CD4-positive, alpha-beta T cell treated with Interferon alpha-2 for 1 hour (primary cell): ENCODE measurements at regions not wholly inside any gene's neighbourhood (a gene's known extent, or its start where the extent isn't known, plus 50 kb on each side); places are given as distances from the start of the nearest gene placed in this dataset.

Experiments
- DNase-seq, 2 donors: peaks; one replicate each; pipeline ENCODE4 v3.0.0-alpha.2; 2020 to 2022

DNA sequence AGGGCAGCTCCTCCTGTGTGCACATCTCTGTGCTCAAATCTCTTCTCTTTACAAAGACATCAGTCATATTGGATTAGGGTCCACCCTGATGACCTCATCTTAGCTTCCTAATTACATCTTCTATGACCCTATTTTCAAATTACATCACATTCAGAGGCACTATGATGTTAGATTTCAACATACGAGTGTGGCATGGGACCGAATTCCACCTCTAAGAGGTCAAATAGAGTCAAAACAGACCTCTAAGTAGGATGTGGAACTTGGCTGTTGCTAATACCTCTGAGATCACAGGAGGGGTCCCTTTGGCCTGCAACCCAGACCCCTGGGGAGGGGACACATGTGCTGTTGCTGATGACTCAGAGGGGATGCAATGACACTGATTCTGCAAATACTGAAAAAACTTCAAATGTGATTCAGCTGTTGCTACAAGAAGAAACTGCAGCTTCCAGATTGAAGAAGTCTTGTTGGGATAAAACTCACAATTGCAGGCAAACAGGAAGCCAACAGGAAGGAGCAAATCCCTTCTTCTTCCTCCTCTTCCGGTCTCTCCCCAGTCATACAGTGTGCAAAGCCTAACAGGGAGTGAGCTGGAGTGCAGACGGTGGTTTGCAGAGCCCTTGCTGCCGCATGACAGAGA, 216.2 kb downstream of the MYLK4 start:
- DNase-seq, result no peak

DNA sequence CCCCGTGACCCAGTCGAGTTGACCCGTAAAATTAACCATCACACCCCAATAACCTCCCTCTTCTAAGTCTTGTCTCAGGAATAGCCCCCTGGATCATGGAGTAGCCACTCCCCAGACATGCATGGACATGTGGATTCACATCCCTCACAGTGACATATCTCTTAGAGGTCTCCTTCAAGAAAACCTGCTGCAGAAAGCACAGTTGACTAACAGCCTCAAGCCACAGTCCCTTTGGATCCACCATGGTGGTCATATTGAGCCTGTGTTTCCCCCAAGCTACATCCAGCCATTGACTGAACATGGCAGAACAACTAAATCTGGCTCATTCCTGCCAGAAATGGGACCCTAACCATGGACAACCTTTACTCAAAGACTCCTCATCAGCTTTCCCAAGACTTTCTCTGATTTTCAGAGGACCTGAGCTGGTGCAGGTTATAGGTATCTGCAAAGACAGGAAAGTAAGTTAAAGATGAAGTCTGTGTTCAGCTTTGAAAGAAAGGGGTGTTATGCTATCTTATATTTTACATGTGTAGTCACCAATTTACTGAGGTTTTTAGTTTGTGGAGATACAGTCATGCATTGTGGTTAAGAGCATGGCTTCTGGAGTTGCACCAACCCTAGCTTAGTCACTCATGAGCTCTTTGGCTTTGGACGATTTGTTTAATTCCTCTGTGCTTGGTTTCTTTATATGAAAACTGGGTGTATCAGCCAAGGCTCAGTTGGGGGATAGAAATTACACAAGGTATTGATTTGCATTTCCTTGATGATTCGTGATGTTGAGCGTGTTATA, 219.1 kb downstream of the MYLK4 start:
- no peak for DNase-seq

DNA sequence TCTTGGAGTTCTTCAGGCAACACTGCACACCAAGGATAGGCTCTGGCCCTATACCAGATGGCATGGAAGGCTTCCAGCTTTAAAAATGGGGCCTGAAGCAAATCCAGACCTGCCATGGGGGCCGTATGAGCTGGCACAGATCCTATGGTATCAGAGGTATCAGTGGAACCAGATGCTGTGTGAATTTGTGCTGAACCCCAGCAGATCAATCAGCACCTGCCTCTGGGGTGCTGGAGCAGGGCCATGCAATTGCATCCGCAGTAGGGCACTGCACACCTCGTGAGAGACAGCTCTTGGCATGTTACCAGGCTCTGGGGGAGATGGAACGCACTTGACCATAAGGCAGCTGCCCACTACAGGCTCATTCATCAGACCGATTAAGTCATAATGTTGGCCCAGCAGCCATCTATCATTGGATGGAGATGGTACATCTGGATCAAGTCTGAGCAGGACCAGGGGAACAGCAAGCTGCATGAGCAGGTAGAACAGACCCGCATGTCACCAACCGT, 221.5 kb downstream of the MYLK4 start:
- no peak for DNase-seq

DNA sequence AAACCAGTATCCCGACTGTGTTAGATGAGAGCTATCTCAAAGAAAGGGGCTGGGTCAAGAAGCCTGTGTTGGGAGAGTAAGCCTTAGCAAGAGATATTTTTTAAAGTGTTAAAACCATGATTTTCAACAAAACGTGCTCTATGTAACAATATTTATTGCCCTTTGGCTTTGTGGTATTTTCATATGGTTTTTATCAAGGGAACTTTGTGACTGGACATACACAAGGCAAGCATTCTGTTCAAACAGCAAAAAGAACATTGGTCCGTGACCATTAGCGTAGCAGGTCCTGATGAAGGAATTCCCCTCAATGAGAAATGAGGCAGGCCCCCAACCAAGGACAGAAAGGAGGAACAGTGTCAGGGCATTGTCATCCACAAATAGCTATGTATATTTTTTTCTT, 222.6 kb downstream of the MYLK4 start:
- no peak for DNase-seq

DNA sequence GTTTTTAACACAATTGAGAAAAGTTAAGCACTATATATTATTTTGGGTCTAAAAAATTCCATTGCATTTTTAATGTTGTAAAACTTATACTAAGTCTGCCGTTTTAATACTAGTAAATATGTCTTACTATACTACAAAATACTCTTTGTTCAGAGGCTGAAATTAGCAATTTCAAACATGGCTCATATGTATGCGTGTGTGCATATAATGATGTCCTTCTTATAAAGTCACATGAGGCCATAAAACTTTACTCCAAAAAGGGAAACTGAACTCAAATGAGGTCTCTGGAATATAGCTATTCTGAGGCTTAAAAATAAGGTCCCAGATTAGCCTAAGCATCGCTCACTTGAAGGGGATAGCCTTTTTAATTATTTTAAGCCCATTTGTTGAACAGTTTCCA, 224.0 kb downstream of the MYLK4 start:
- no peak for DNase-seq

DNA sequence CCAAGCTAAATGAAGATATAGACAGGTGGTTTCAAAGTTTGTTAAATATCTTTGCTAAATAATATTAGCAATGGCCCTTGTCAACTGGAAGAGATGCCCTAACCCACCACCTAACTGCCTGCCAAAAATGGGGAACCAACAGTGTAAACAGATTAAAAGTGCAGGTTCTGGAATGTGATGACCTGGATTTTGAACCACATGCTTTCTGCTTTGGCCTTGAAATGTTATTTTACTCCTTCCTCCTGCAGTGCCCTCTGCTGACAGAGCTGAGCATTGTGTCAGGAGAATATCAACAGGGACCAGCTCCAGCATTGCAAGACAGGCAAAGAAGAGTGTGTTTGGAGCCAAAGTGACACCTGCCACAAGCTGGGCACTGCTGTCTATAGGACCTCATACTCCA, 226.6 kb downstream of the MYLK4 start:
- no peak for DNase-seq

DNA sequence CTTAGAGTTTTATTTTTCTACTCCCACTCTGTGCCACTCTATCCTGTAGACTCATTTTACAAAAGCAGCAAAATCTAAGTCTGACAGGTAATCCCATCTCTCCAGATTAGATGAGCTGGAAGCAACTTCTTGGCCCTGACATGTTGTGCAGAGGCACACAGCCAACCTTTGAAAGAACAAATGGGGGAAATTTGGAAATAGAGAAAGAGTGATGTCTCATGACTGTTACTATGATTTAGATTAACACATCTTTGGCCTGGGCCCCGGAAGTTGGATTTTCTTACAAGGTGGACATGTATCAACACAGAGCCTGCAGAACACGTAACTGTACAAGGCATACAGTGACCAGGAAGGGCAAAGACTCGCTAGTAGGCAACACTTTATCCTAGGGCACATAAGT, 227.7 kb downstream of the MYLK4 start:
- no peak for DNase-seq

DNA sequence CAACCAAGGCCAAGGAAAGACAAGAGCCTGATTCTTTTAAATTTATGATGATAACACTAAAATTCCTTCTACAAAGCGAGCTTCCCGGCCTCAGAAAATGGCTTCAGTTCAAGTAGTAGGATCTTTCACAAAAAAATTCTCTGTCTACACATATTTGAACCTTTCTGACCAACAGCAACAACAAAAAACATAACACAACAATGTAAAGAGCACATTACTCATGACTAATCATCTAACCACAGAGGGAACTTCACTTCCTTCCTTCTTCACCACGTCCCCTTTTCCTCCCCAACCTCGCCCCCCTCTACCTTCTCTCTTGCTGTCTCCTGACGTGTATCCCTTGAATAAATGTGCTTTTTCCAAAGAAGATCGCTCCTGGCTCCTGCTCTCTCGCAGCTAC, 228.2 kb downstream of the MYLK4 start:
- no peak for DNase-seq

DNA sequence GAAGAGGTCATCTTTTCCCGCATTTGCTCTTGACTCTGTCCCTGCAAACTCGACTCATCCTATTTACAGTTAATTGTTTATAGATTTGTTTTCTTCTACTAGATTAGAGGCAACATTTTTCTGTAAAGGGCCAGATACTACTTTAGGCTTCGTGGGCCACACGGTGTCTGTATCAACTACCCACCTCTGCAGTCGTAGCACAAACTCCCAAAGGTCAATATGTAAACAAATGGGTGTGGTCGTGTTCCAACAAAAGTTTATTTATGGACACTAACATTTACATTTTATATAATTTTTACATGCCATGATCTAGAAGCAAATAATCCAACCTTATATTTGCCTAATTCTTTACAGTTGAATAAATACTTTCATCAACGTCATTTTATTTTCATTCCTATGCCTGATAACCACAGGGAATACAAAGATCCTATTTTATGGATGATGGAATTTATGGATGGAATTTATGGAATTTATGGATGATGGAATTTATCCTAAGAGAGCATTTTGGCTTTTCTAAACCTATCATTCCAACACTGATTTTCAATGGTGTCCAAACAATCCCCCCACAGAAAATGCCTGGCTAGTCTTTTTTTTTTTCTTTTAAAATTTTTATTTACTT, 232.8 kb downstream of the MYLK4 start:
- no peak for DNase-seq

DNA sequence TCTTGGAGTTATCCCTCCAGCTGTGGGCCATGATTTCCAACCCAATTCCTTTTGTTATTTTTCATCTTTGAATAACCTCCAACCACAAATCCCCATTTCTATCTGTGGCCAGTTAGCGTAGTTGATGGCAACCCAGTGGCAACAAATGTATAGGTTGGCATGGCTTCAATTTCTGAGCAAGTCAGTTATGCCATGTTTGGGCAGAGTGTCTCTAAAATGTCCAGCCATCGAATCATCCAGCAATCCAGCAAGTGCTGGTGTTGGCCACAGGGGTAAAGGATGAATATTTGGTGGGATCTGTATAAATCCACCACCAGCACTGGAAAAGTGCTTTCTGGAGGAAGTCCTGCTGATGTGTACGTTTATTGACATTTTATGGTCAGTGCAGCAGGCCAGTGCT, 233.3 kb downstream of the MYLK4 start:
- DNase-seq, result no peak

DNA sequence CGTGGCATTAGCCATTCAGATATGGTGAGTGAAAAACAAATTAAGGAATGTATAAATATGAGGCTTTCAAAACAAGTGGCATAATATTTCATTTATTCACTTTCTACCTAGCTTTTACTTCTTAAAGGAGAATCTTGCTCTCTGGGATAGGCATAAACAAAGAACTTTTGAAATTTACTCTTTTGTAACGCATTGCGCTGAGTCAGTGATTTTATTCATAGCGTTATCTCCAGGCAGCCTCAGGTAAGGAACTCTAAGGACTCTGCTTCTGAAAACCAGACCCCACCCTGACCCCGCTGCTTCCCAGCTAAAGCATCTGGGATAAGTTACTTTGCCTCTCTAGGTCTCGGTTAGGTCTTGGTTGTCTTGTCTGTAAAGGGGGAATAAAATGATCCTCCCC, 234.7 kb downstream of the MYLK4 start:
- no peak for DNase-seq

DNA sequence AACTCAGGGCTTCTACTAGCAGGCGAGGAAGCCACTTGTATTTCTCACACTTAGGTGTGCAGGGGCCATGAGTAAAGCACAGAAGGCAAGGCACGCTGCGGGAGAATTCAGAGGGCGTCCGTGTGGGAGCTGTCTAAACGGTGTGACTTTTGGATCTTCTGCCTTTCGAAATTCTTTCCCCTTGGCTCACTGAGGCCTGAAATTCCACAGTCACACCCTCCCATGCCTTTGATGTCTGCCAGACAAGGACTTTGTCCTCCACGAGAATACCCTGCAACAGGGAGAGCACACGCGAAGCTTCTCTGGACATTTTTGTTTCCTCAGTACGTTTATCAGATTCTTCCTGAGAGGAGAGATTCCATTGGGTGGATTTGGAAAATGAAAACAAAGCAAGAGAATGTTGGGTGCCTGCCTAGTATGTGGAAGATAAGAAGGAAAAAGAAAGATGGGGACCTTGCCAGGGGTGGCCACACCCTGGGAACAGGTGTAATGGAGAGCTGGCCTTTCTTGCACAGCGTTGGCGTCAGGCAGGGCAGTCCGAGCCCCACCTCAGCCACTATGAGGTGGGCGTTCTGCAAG, 235.7 kb downstream of the MYLK4 start:
- DNase-seq, result no peak

DNA sequence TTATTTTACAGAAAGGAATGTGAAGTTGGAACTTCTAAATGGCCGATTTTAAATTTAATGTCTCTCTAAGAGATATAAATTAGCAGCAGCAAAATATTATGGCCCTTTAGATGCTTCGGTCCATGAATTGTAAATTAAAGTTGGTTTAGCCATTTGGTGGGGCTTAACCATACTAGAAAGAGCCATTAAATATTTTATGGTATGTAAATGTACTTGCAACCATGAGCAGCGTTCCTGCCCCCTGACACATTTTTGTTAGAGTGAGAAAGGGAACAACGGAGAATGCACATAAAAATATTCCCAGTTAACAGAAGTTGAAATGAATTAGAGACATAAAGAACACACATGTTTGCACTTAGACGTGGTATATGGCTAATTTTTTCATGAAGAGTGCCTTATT, 237.9 kb downstream of the MYLK4 start:
- DNase-seq, result no peak

DNA sequence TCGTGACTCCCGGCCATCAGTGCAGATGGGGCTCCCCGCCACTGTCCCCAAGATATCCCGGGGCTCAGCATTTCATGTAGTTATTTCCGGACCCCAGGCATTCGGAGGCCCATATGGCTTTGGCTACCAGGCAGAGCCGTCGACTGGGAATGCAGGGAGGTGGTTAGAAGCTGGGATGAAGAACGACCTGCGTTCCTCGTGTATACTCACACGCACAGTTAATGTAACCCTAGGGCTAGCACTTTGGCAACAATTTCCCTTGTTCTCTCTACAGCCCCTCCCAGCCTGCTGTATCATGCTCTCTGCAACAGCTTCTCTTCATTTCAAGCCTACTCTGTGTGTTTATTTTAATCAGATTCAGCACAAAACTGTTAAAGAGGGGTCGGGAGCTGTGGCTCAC, 240.4 kb downstream of the MYLK4 start:
- DNase-seq, result no peak

DNA sequence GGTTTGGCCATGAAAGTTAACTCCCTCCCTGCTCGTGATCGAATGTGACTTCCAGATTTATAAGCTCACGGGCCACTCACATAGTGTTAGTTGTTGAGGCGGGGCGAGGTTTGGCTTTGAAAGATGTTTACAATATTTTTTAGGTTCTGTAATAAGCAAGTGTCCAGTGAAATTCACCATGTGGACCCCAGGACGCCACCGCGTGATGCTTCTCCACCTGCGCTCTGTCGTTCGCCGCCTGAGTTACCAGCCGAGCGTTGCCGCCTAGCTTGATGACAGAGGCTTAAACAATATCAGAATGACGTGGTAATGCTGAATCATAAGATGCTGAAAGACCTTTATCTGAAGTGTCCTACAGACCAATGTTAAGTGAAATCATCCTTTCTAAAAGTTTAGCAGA, 241.0 kb downstream of the MYLK4 start:
- no peak for DNase-seq

DNA sequence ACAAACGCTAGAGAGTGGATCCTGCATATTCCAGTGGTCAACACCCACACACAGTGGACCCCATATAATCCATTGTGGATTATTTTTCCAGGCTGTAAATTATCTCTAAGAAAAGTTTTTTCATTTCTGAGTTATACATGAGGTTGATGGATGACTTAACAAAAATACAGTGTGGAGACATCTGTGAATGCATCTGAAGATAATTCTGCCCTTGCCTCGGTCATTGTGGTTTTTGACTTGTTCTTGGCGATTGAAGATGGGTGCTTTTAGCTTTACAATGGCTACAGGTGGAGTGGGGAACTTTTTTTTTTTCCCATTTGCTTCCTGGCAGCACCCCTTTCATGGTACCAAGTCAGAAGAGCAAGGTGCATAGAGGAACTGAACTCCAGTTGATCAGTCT, 242.7 kb downstream of the MYLK4 start:
- no peak for DNase-seq

DNA sequence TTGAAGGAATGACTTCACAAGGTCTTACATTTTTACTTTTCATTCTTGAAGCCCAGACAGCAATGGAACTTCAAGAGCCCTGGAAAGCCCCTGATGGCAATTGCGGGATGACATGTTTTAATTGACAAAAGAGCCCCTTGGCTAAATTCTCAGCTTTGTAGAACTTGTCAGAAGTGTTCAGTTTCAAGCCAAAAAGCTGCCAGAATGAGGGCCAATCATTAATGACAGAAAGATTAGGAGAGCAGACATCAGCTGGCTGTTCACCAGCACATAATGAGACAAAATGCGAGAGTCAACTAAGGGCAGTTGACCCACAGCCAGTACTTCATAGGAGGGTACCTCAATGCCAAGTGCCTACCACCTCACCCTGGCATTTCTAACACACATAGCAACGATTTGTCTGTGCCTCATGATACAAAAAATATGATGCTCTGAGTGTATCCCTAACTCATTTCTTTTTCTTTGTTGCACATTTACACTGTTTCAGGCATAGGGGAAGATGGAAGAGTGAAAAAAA, 243.1 kb downstream of the MYLK4 start:
- no peak for DNase-seq

DNA sequence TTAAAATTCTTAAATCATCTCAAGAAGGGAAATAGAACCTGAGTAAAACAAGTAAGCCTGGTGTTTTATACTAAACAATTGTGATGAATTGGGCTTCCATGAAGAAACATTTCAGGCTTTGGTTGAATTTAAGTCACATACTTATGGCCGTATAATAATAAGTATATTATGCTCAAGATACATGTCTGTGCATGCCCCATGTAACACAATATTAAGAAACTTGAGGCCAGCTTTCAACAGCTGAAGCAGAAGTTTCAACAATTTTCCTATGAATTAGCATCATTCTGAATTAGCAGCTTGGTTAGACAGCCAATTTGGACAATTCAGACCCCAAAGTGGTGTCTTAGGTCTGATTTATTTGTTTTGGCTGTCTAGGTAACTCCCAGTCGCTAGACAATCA, 243.7 kb downstream of the MYLK4 start:
- no peak for DNase-seq

DNA sequence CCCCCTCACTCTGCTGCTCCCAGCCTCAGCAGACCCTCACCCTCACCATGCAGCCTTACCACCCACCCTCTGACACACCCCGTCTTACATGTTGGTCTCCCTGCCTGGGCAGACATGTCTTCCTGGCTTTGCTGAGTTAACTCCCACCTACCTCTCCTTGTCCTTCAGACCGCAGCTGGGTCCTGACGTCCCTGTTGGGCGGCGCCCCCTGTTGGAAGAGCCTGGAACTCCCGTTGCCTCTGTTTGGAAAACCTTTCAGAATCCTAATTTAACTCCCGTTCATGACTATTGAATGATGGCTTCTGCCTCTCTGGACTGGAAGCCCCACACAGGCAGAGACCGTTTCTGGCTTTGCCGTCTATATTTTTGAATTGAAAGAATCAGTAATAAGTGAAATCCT, 245.1 kb downstream of the MYLK4 start:
- DNase-seq, result no peak

DNA sequence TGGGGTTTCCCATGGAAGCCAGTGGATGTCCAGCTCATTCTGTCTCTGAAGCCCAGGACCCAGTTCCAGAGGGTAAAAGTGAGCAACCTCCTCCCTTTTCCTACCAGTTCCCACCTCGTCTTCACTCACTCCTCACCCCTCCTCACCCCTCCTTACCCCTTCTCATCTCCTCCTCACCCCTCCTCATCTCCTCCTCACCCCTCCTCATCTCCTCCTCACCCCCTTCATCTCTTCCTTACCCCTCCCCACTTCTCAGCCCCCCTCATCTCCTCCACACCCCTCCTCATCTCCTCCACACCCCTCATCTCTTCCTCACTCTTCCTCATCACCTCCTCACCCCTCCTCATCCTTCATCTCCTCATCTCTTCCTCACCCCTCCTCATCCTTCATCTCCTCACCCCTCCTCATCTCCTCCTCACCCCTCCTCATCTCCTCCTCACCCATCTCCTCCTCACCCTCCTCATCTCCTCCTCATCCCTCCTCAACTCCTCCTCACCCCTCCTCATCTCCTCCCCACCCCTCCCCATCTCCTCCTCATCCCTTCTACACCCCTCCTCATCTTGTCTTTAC, 246.1 kb downstream of the MYLK4 start:
- DNase-seq, result no peak

DNA sequence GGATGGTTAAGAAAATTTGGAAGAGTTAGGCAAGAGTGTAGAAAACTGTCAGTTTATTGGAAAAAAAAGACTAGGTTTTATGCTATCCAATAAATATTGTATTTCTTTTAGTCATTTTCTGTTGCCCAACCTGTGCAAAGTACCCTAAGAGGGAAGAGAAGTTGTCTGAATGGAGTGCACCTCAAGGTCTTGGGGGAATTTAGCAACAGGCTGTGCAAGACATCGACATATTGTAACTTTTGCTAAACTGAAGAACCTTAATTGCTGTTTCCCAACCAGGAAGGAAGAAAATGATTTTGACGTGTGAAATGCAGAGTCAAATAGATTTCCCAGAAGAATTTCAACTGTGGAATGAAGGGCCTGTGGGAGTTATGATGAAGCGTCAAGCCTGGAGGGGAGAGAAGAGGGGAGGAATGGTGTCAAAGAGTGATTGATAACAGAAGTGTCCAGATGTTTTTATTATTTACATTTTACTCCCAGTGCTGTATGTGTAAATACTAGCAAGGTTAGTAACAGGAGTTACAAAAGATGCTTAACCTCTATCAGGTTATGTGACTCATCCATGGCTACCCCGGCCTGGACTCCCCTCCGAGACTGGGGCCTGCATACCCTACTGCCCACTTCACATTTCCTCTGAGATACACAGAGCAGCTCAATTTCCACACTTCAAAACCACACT, 246.8 kb downstream of the MYLK4 start:
- DNase-seq, result no peak

DNA sequence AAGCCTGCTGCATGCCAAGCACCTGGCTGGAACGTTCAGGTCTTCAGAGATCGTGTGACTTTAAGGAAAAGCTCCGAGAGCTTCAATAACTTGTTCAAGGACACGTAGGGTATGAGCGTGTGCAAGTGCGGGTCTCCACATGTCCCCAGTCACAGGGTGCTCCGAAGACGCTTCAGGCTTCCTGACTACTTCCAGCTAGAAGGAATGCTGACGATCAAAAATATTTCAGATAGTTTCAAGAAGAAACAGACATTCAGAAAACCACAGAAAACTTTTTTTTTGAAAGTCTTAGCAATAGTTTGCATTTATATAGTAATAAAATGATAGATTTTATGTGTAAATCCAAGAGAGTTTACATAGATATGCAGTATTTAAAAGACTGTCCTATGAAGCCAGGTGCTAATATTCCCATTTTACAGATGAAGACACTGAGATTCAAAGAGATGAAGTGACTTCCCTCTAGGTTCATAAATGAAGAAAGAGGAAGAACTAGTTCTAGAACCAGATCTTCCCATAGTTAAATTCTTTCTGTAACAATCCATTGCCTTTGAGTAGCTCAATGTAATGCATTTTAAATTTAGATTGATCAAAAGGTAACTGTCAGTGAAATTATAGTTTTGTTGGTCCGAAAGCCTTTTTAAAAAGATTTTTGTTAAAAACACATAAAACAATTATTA, 247.6 kb downstream of the MYLK4 start:
- no peak for DNase-seq
